ENCODE measurements at regions not wholly inside any gene's neighbourhood (a gene's known extent, or its start where the extent isn't known, plus 50 kb on each side); places are given as distances from the start of the nearest gene placed in this dataset.

DNA sequence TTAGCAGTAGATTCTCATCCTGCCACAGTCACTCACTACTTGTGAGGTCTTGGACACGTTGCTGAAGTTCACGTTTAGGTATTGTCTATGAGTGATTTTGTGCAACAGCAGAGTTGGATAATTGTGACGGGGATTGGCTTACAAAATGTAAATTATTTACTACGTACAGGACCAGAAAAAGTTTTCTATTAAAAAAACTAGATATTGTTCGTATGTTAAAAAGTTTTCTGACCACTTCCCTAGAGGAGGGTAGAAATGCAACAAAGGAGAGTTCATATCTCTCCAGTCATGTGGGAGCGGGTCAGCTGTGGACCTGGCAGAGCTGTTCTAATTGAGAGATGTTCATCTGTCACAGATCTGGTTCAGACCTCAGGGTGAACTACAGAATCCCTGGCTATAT lies 976.1 kb upstream of the NUDT12 start:
- Mint-ChIP-seq H3K4me1 (ENCODE audit: low read depth, unreplicated experiment) (peaks cover 1% of the 10 kb centered on the region), H3K27ac (ENCODE audit: unreplicated experiment) (no peak overlapping the region), H3K36me3 (ENCODE audit: low read depth, unreplicated experiment) (no peaks in the 10 kb centered on the region), H3K4me3 (ENCODE audit: unreplicated experiment) (no peak overlapping the region), H3K9me3 (ENCODE audit: unreplicated experiment) (no peaks in the 10 kb centered on the region), H3K27me3 (ENCODE audit: low read depth, unreplicated experiment) (no peaks in the 10 kb centered on the region)
- Histone ChIP-seq H3K27ac (ENCODE audit: low read depth, low read length) (no peak overlapping the region), H4K20me1 (ENCODE audit: insufficient read depth, low read length) (no peaks in the 10 kb centered on the region), H3K36me3 (ENCODE audit: insufficient read depth, low read length) (no peaks in the 10 kb centered on the region), H3K79me2 (ENCODE audit: insufficient read depth, low read length) (no peaks in the 10 kb centered on the region), H3K27me3 (ENCODE audit: insufficient read depth, low read length) (no peaks in the 10 kb centered on the region), H3K4me1 (ENCODE audit: insufficient read depth, low read length) (no peaks in the 10 kb centered on the region), H3K4me2 (ENCODE audit: low read length) (no peak overlapping the region), H3K9ac (ENCODE audit: low read length) (no peak overlapping the region), H3K4me3 (ENCODE audit: insufficient read depth, low read depth, low read length) (no peak overlapping the region), H3K9me3 (ENCODE audit: insufficient read depth, low read depth, low read length) (no peaks in the 10 kb centered on the region), H2AFZ (ENCODE audit: low read depth, low read length) (no peak overlapping the region)
- no peak for TF ChIP-seq EZH2 (IDR thresholded peaks at IDR 0.05; ENCODE audit: insufficient read depth, low read length)
- TF ChIP-seq, protein P1, sequence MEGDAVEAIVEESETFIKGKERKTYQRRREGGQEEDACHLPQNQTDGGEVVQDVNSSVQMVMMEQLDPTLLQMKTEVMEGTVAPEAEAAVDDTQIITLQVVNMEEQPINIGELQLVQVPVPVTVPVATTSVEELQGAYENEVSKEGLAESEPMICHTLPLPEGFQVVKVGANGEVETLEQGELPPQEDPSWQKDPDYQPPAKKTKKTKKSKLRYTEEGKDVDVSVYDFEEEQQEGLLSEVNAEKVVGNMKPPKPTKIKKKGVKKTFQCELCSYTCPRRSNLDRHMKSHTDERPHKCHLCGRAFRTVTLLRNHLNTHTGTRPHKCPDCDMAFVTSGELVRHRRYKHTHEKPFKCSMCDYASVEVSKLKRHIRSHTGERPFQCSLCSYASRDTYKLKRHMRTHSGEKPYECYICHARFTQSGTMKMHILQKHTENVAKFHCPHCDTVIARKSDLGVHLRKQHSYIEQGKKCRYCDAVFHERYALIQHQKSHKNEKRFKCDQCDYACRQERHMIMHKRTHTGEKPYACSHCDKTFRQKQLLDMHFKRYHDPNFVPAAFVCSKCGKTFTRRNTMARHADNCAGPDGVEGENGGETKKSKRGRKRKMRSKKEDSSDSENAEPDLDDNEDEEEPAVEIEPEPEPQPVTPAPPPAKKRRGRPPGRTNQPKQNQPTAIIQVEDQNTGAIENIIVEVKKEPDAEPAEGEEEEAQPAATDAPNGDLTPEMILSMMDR (IDR thresholded peaks at IDR 0.05; ENCODE audit: insufficient read depth, low read depth, low read length), result no peak
- DNase-seq (ENCODE audit: low read depth), result no peak
- no peak for FAIRE-seq

DNA sequence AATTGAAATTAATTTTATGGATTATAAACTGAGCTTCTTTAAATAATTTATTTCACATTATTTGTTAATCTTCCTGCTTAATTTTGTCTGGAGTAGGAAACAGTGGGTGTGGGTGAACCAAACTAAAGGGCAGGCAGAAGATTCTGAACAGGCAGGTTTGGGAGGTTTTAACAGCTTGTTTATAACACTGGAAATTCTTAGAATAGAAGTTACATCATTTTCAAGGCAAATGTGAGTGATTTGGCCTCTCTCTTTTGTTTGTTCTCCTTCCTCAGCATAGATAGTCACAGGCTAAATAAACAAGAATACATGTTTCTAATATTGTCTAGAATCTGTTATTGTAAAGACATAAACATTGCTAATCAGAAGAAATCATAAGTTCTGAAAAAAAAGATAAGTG lies 970.9 kb upstream of the NUDT12 start:
- Mint-ChIP-seq H3K27me3 (ENCODE audit: low read depth, unreplicated experiment) (no peaks in the 10 kb centered on the region), H3K9me3 (ENCODE audit: unreplicated experiment) (no peaks in the 10 kb centered on the region), H3K4me3 (ENCODE audit: unreplicated experiment) (no peak overlapping the region), H3K4me1 (ENCODE audit: low read depth, unreplicated experiment) (no peaks in the 10 kb centered on the region), H3K36me3 (ENCODE audit: low read depth, unreplicated experiment) (no peaks in the 10 kb centered on the region), H3K27ac (ENCODE audit: unreplicated experiment) (no peak overlapping the region)
- no peak for TF ChIP-seq EZH2 (IDR thresholded peaks at IDR 0.05; ENCODE audit: insufficient read depth, low read length)
- TF ChIP-seq, protein P1 (IDR thresholded peaks at IDR 0.05; ENCODE audit: insufficient read depth, low read depth, low read length), result no peak
- Histone ChIP-seq H3K36me3 (ENCODE audit: insufficient read depth, low read length) (no peaks in the 10 kb centered on the region), H2AFZ (ENCODE audit: low read depth, low read length) (no peak overlapping the region), H3K79me2 (ENCODE audit: insufficient read depth, low read length) (no peaks in the 10 kb centered on the region), H3K4me3 (ENCODE audit: insufficient read depth, low read depth, low read length) (no peak overlapping the region), H3K27me3 (ENCODE audit: insufficient read depth, low read length) (no peaks in the 10 kb centered on the region), H3K4me2 (ENCODE audit: low read length) (no peak overlapping the region), H3K4me1 (ENCODE audit: insufficient read depth, low read length) (no peaks in the 10 kb centered on the region), H3K27ac (ENCODE audit: low read depth, low read length) (no peak overlapping the region), H3K9me3 (ENCODE audit: insufficient read depth, low read depth, low read length) (no peaks in the 10 kb centered on the region), H3K9ac (ENCODE audit: low read length) (no peak overlapping the region), H4K20me1 (ENCODE audit: insufficient read depth, low read length) (no peaks in the 10 kb centered on the region)
- FAIRE-seq (no peak), DNase-seq (ENCODE audit: low read depth) (no peak)

DNA sequence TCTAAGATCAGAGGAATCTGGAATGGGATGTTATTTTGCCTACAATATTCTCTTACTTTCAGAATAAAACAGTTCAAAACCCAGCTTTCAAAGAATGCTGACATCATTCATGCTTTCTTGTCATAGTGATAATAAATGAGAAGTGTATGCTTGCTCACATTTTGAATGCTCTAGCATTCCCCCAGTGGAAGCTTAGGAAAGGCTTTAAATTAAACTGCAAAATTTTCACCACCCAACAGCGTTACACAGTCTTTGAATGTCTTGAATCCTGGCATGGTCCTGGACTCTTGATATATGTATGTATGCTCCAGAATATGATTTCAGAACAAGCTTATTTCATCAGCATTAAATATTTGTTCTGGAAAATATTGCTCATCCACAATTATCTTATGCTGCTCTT lies 964.3 kb upstream of the NUDT12 start:
- Mint-ChIP-seq H3K27me3 (ENCODE audit: low read depth, unreplicated experiment) (no peaks in the 10 kb centered on the region), H3K4me1 (ENCODE audit: low read depth, unreplicated experiment) (no peaks in the 10 kb centered on the region), H3K9me3 (ENCODE audit: unreplicated experiment) (no peaks in the 10 kb centered on the region), H3K36me3 (ENCODE audit: low read depth, unreplicated experiment) (no peaks in the 10 kb centered on the region), H3K27ac (ENCODE audit: unreplicated experiment) (no peak overlapping the region), H3K4me3 (ENCODE audit: unreplicated experiment) (no peak overlapping the region)
- no peaks in the 10 kb centered on the region for H3K79me2 ChIP-seq (ENCODE audit: insufficient read depth, low read length)
- no peak for TF ChIP-seq EZH2 (IDR thresholded peaks at IDR 0.05; ENCODE audit: insufficient read depth, low read length)
- TF ChIP-seq, protein P1 (IDR thresholded peaks at IDR 0.05; ENCODE audit: insufficient read depth, low read depth, low read length), result no peak
- no peaks in the 10 kb centered on the region for H3K9me3 ChIP-seq (ENCODE audit: insufficient read depth, low read depth, low read length)
- FAIRE-seq (no peak), DNase-seq (ENCODE audit: low read depth) (no peak)
- no peaks in the 10 kb centered on the region for H4K20me1 ChIP-seq (ENCODE audit: insufficient read depth, low read length)
- no peak overlapping the region for H3K4me2 ChIP-seq (ENCODE audit: low read length)
- H3K36me3 ChIP-seq (ENCODE audit: insufficient read depth, low read length), result no peaks in the 10 kb centered on the region
- H3K27ac ChIP-seq (ENCODE audit: low read depth, low read length), result no peak overlapping the region
- no peaks in the 10 kb centered on the region for H3K4me1 ChIP-seq (ENCODE audit: insufficient read depth, low read length)
- H2AFZ ChIP-seq (ENCODE audit: low read depth, low read length), result no peak overlapping the region
- no peak overlapping the region for H3K4me3 ChIP-seq (ENCODE audit: insufficient read depth, low read depth, low read length)
- H3K9ac ChIP-seq (ENCODE audit: low read length), result no peak overlapping the region
- no peaks in the 10 kb centered on the region for H3K27me3 ChIP-seq (ENCODE audit: insufficient read depth, low read length)

Data from astrocyte (in vitro differentiated cells and primary cell).